Fibroblast of skin of back (primary cell): ENCODE measurements at regions not wholly inside any gene's neighbourhood (a gene's known extent, or its start where the extent isn't known, plus 50 kb on each side); places are given as distances from the start of the nearest gene placed in this dataset.
"Not testable (repeated sequence)": the region's sequence is repeated elsewhere in the genome, so short reads cannot be mapped to it uniquely, and the experiment has no call there.

Source experiments
- DNase-seq: peaks from one replicate; pipeline ENCODE4 v3.0.0-alpha.2; 2013

DNA sequence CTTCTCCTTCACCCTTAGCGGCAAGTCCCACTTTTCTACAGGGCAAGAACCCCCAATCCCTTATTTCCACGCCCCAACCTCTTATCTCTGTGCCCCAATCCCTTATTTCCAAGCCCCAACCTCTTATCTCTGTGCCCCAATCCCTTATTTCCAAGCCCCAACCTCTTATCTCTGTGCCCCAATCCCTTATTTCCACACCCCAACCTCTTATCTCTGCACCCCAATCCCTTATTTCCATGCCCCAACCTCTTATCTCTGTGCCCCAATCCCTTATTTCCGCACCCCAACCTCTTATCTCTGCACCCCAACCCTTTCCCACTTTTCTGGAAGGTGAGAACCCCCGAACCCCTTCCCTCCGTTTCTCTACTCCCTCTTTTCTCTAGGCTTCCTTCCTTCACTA lies 116.1 kb upstream of the GJE1 start:
- DNase-seq, result not testable (repeated sequence)

GRCh38 chr6:142015463-142015862 lies 117.3 kb upstream of the GJE1 start:
- DNase-seq, result not testable (repeated sequence)

GRCh38 chr6:142015011-142015410 lies 117.7 kb upstream of the GJE1 start:
- DNase-seq, result no peak

DNA sequence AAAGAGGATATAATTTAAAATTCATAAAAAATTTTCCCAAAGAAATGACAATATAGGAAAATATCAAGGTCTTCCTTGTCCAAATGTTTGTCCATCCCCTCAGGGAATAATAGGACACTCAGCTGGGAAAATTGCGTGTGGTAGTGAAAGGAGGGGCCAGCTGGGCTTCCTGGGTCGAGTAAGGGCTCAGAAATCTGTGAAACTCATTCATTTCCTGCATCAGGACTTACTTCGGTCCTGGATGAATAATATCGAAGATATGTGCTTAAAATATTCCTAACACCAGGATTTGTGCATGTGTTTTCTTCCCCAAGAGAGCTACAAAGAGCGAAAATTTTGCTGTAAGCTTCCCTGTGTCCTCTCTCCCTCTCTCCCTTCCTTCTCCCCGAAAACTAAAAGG lies 118.2 kb upstream of the GJE1 start:
- DNase-seq, result peak; percentile 98

GRCh38 chr6:142013875-142014495 lies 118.7 kb upstream of the GJE1 start:
- peak; percentile 36 for DNase-seq

- DNase-seq, result peak; percentile 95
Observed at GRCh38 chr6:142013287-142013686, 119.4 kb upstream of the GJE1 start.

DNA sequence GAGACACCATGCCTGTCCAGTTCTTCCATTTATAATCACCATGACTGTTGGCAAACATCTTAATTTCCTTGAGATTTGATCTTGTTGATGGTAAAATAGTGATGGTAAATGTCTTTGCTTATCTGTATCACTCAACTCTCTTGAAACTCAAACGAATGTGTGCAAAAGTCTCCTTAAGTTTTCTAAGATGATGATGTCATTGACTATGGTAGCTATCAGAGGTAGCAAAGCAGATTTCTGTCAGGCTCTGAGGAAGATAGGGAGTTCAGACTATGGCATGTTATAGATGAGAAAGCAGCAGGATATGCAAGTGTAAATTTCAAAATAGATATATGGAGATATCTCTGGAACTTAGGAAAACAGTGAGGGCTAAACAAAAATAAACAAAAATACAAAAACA lies 121.0 kb upstream of the GJE1 start:
- DNase-seq, result no peak

DNA sequence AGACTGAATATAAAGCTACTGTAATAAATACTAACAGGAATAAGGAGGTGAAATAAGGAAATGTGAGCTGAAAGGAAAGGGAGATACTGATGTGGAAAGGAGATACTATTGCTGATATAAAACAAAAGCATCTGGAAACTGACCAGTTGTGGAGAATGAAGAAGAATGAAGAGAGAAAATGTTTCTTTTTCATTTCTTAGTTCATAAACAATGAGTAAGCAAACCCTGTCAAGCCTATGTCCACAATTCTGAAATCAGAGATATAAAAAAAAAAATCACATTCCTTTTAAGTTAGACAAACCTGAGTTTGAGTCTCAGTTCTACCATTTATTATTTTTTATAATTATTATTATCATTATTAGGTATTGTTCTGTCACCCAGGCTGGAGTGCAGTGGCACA lies 121.6 kb upstream of the GJE1 start:
- peak; percentile 67 for DNase-seq

- DNase-seq, result peak; percentile 53
Observed at GRCh38 chr6:142009647-142010046, 123.1 kb upstream of the GJE1 start.

GRCh38 chr6:142008781-142009180 lies 123.9 kb upstream of the GJE1 start:
- no peak for DNase-seq

- peak; percentile 39 for DNase-seq
Observed at GRCh38 chr6:142008016-142008735, 124.5 kb upstream of the GJE1 start.

- no peak for DNase-seq
Observed at GRCh38 chr6:142005021-142005420, 127.7 kb upstream of the GJE1 start.

DNA sequence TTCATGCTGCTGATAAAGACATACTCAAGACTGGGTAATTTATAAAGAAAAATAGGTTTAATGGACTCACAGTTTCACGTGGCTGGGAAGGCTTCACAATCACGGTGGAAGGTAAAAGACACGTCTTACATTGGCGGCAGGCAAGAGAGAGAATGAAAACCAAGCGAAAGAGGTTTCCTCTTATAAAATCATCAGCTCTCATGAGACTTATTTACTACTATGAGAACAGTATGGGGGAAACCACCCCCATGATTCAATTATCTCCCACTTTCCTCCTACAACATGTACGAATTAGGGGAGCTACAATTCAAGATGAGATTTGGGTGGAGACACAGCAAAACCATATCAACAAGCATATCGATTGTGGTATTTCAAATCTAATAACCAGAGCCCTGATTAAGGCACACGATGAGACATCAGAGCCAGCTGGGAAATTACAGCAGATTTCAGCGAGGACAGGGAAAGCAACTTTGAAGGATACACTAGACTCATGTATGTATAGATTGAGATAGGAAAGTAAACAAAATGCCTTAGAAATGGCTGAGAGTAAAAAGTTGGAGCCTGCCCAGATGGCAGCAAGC lies 129.8 kb upstream of the GJE1 start:
- no peak for DNase-seq

GRCh38 chr6:141996823-141997222 lies 135.9 kb upstream of the GJE1 start:
- no peak for DNase-seq

GRCh38 chr6:141992109-141992508 lies 140.6 kb upstream of the GJE1 start:
- no peak for DNase-seq

DNA sequence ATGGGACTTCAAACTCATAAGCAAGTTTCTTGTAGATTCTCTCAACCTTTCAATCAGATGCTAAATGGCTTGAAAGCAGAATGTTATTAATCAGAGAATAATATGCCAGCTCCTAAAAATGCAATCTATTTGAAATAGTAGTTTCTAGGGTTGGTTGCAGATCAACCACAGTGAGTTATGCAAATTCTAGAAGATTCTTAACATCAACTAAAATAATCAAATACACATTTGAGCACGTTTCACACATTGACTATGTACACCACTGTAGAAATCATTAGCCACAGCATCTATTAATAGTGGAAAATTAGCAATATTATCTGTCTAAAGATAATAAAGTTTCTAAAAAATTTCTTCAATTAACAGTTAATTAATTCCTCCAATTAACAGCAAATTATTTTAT lies 141.9 kb upstream of the GJE1 start:
- DNase-seq, result no peak

DNA sequence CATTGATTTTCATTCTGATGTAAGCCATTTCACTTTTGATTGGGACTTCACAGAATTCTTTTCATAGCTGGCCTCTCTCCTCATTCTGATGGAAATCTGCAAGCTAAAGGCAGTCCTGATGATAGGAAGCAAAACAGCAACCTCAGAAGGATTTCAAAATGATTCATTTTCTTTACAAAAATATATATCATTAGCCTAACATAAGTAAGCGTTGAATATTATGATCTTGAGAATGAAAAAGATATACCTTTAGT lies 143.1 kb upstream of the GJE1 start:
- DNase-seq, result no peak

GRCh38 chr6:141988954-141989705 lies 143.6 kb upstream of the GJE1 start:
- DNase-seq, result peak; percentile 83

DNA sequence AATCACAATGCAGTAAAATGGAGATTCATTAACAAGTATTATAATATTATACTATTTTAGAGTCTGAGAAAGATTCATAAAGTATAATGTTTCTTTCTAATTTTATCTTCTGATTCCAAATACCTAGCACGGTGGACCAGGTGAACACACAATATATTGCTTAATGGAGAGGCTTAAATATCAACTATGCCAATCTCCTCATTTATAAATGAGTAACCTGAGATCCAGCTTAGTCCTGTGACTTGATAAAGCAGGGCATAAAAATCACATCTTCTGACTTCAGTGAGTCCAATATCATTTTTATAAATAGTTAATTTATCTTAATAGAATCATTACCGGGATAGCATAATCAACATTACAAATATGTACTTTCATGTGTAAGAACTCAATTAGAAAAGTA lies 144.4 kb upstream of the GJE1 start:
- no peak for DNase-seq

- DNase-seq, result no peak
Observed at GRCh38 chr6:141986457-141986856, 146.3 kb upstream of the GJE1 start.

- DNase-seq, result no peak
Observed at GRCh38 chr6:141981190-141981589, 151.5 kb upstream of the GJE1 start.

DNA sequence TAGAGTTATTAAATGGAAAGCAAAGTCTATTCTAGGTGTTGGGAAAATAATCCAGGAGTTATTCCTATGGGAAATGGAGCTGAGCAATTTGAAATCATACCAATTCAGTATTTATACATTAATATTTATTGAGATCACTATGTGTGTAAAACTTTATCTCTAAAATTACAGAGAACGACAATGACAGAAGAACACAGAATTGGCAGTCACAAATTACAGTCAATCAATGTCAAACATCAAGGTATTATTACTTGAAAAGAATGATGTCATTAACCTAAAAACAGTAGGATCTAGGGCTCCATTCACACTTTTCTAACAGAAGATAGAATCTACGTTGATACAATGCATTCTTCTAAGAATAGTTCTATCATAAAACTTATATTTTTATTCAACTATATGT lies 154.9 kb upstream of the GJE1 start:
- DNase-seq, result no peak

GRCh38 chr6:141976994-141977393 lies 155.7 kb upstream of the GJE1 start:
- no peak for DNase-seq
